ENCODE measurements at regions not wholly inside any gene's neighbourhood (a gene's known extent, or its start where the extent isn't known, plus 50 kb on each side); places are given as distances from the start of the nearest gene placed in this dataset.

GRCh38 chr5:134462047-134462575 is 50.4 kb upstream of the CDKN2AIPNL start:
- no peak for DNase-seq
- Mint-ChIP-seq H3K27me3 (no peaks in the 10 kb centered on the region), H3K9me3 (ENCODE audit: low read depth) (no peaks in the 10 kb centered on the region), H3K4me1 (peaks cover 13% of the 10 kb centered on the region), H3K4me3 (no peak overlapping the region), H3K36me3 (ENCODE audit: low read depth) (no peaks in the 10 kb centered on the region), H3K27ac (no peak overlapping the region)
- ChIA-PET POLR2A (no interaction called here), CTCF (interaction anchor here (0.7 to 0.8 kb wide), 2 partner anchors 13 to 93 kb away, joined by 3 read pairs; no protein-coding TSS in a partner anchor)
- no peak for ATAC-seq
- intact Hi-C loops (cut with DNase I, micrococcal nuclease) = no loop called here

Data from activated CD4-positive, alpha-beta T cell treated with anti-CD3 and anti-CD28 coated beads for 36 hours (primary cell).